ENCODE measurements at regions not wholly inside any gene's neighbourhood (a gene's known extent, or its start where the extent isn't known, plus 50 kb on each side); places are given as distances from the start of the nearest gene placed in this dataset.
"Not testable (repeated sequence)": the region's sequence is repeated elsewhere in the genome, so short reads cannot be mapped to it uniquely, and the experiment has no call there.

GRCh38 chr7:106749165-106749564 is 88.2 kb upstream of the CCDC71L start:
- DNase-seq (ENCODE audit: low read depth in 2 of 2), result no peak

GRCh38 chr7:106750773-106751172 is 89.8 kb upstream of the CCDC71L start:
- no peak for DNase-seq (ENCODE audit: low read depth in 2 of 2)

- no peak for DNase-seq (ENCODE audit: low read depth in 2 of 2)
Observed at GRCh38 chr7:106752367-106752766, 91.4 kb upstream of the CCDC71L start.

- DNase-seq (ENCODE audit: low read depth in 2 of 2), result not testable (repeated sequence)
Observed at GRCh38 chr7:106755024-106755423, 94.1 kb upstream of the CCDC71L start.

GRCh38 chr7:106755641-106756040 is 94.7 kb upstream of the CCDC71L start:
- DNase-seq (ENCODE audit: low read depth in 2 of 2), result no peak

DNA sequence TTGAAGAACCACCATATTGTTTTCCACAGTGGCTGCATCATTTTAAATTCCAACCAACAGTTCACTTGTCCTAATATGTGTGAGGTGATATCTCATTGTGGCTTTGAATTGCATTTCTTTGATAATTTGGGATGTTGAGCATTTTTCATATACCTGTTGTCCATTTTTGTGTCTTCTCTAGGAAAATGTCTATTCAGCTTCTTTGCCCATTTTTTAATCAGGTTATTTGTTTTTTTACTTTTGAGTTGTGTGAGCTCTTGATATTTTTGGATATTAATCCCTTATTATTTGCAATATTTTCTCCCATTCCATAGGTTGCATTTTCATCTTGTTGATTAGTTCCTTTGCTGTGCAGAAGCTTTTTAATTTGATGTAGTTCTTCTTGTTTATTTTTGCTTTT is 95.1 kb upstream of the CCDC71L start:
- no peak for DNase-seq (ENCODE audit: low read depth in 2 of 2)

GRCh38 chr7:106756884-106757283 is 95.9 kb upstream of the CCDC71L start:
- no peak for DNase-seq (ENCODE audit: low read depth in 2 of 2)

DNA sequence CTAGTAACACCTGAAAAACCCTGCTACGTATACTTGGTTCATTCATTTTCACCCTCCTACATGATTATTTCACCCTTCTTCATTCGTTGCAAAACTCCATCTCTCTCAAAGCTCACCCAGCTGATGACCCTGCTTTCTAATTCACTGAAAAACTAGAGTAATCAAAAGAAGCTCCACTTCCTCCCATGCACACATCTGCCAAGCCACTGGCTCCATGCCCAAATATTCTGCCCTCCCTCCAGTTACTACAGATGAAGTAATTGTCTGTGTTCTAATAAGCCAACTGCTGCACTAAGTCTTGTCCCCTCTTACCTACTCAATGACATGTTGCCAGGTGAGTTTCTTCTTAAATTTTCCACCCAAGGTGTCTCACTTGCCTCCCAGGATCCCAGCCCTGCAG is 96.9 kb upstream of the CCDC71L start:
- DNase-seq (ENCODE audit: low read depth in 2 of 2), result no peak

DNA sequence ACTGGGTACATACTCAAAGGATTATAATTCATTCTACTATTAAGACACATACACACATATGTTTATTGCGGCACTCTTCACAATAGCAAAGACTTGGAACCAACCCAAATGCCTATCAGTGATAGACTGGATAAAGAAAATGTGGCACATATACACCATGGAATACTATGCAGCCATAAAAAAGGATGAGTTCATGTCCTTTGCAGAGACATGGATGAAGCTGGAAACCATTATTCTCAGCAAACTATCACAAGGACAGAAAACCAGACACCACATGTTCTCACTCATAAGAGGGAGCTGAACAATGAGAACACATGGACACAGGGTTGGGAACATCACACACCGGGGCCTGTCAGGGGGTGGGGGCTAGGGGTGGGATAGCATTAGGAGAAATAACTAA is 101.9 kb upstream of the CCDC71L start:
- not testable (repeated sequence) for DNase-seq (ENCODE audit: low read depth in 2 of 2)

GRCh38 chr7:106763717-106764116 is 101.4 kb upstream of the PIK3CG start:
- no peak for DNase-seq (ENCODE audit: low read depth in 2 of 2)

DNA sequence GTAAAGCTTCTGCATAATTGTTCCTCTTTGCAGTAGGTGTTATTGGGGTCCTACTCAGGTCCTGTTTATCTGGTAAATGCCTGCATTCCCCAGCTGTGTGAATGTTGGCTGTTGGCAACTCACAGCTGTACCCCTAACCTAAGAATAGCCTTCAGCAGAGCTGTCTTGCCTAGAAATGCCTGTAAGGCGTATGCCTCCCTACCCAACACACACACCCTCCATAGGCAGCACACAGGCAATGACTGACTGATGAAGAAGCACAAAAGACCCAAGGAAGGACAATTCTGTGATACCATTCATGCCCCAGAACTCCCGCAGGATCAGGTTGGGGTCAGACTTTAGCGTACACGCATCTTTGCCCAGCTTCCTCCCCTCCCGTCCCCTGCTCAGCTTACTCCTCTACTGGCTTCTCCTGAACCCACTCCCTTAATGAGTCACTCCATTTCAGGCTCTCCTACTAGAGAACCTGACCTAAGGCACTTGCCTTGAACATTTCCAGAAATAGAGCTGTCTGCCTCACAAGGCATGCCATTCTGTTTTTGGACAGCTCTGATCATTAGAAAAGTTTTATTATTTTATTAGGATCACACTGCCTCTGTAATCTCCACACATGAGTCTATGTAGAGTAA is 99.2 kb upstream of the PIK3CG start:
- no peak for DNase-seq (ENCODE audit: low read depth in 2 of 2)

- no peak for DNase-seq (ENCODE audit: low read depth in 2 of 2)
Observed at GRCh38 chr7:106766551-106766950, 98.5 kb upstream of the PIK3CG start.

- DNase-seq (ENCODE audit: low read depth in 2 of 2), result no peak
Observed at GRCh38 chr7:106767078-106767477, 98.0 kb upstream of the PIK3CG start.

DNA sequence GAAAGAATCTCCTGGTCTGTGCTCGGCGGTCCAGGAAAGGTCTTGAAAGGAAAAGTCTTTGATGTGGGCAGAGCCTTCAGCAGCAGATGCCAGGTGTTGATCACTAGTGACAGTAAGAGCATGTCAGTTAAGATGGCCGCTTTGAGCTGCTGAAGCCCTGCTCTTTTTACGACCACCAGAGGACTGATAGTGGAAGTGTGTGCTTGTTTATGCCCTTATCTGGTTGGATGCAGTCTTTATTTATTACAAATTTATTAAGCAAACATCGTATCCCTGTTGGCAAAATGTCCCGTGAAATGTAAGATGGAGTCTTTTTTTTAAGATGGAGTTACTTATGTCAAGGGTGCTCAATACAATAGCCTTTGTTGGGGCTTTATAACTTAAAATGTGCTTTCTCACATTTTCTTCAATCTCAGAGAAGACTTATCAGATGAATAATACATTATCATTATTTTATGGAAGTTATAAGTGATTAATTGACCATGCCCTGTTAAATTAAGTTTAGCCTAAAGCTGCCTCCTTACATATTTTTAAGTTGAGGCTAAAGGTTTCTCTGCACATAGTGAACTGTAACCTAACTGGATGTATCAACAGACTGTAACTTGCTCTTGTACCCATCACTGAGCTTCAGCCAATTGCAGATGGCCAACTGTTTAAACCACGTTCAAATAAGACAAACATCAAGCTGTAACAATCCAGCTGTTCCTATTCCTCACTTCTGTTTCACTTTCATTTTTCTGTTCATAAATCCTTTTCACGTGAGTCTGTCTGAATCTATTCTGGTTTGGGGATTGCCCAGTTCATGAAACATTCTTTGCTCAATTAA is 97.4 kb upstream of the PIK3CG start:
- no peak for DNase-seq (ENCODE audit: low read depth in 2 of 2)

- no peak for DNase-seq (ENCODE audit: low read depth in 2 of 2)
Observed at GRCh38 chr7:106768324-106768751, 96.7 kb upstream of the PIK3CG start.

DNA sequence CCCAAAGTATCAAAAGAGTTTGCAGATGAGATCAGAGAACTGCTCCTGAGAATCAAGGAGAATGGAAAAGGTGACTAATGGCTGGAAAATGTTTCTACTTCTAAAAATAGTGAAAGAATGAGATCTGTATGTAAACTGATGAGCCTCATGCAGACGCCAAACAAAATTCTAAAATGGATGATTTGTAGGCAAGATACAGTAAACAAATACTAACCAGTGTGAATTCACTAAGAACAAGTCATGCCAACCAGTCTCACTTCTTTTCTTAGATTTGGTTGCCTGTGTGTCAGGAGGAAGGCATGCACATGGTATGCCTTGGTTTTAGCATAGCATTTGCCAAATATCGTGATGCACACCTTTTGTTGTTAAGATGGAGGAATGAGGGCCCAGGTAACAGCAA is 94.9 kb upstream of the PIK3CG start:
- DNase-seq (ENCODE audit: low read depth in 2 of 2), result no peak

GRCh38 chr7:106772655-106773108 is 92.4 kb upstream of the PIK3CG start:
- DNase-seq (ENCODE audit: low read depth in 2 of 2), result no peak

DNA sequence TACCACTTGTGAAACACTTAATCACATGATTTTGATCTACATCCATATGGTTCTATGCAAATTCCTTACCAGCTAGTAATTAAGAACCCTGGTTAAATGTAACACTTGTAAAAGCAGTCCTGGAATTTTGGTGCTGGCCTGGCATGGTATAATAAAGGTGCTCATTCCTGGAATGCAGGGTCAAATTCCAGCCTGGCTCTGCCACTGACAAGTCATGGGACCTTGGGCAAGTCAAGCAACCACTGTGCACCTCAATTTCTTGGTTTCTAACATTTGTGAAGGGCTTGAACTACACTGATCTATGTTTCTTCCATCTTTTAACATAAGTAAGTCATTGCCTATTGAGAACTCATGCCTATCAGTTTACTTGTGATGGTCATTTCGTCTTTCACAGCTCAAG is 91.9 kb upstream of the PIK3CG start:
- no peak for DNase-seq (ENCODE audit: low read depth in 2 of 2)

DNA sequence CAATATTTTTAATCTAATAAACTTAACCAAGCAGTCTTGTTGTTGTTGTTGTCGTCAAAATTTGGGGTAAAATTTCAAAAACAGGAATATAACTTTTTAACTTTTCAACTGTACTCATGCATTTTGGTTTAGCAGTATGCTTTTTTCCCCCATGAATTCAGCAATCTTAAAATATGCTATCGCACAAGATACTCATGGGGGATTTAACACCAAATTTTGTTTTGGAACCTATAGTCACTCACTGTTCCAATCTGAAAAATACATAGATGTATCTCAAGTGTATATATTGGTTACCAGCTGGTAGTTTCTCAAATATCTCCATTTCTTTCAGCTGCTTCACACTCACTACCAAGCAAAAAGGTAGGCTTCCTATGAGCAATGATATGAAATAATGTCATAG is 91.4 kb upstream of the PIK3CG start:
- DNase-seq (ENCODE audit: low read depth in 2 of 2), result no peak

DNA sequence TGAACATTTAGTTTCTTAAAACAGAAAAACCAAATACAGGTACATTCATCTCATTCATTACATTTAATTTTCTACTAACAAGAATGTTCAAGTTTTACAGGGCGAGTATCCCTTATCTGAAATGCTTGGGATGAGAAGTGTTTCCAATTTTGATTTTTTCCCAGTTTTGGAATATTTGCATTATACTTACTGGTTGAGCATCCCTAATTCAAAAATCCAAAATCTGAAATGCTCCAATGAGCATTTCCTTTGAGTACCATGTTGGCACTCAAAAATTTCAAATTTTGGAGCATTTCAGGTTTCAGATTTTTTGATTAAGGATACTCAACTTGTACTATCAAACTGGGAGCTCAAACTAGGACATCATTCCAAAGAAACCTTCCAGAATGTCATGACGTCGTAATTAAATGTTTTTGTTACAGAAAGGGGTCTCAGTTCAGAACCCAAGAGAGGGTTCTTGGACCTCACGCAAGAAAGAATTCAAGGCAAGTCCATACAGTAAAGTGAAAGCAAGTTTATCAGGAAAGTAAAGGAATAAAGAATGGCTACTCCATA is 90.8 kb upstream of the PIK3CG start:
- no peak for DNase-seq (ENCODE audit: low read depth in 2 of 2)

DNA sequence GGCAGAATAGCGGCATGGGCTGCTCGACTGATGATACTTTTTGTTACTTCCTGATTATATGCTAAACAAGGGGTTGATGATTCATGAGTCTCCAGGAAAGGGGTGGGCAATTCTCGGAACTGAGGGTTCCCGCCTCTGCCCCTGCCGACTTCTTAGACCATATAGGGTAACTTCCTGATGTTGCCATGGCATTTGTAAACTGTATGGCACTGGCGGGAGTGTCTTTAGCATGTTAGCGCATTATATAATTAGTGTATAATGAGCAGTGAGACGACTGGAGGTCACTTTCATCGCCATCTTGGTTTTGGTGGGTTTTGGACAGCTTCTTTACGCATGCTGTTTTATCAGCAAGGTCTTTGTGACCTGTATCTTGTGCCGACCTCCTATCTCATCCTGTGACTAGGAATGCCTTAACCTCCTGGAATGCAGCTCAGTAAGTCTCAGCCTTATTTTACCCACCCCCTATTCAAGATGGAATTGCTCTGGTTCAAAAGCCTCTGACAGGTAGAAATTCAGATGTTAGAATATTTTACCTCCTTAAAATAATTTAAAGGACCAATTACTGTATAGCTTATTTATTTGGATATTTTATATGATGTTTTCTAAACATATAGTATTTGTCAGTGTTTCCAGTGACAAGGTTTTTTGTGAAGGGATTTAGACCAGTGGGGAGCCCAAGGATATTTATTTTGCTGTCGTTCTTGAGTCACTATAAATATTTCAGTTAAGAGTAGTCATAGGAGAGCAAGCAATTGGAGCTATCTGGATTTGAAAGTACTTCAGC is 90.1 kb upstream of the PIK3CG start:
- peak; percentile 8 to 38 for DNase-seq (ENCODE audit: low read depth in 2 of 2)

- no peak for DNase-seq (ENCODE audit: low read depth in 2 of 2)
Observed at GRCh38 chr7:106775552-106775936, 89.5 kb upstream of the PIK3CG start.
